Ascending aorta (tissue), 2 donors: ENCODE measurements at regions not wholly inside any gene's neighbourhood (a gene's known extent, or its start where the extent isn't known, plus 50 kb on each side); places are given as distances from the start of the nearest gene placed in this dataset.

Experiments used
- DNase-seq, 2 donors: peaks; one replicate each; pipeline ENCODE4 v3.0.0-alpha.2; 2019; ENCODE audit warnings: low spot score in 2 of 2
- H3K27ac ChIP-seq, 2 donors: fragments of 200-600 bp; sonication (generic); one replicate each; pipeline ENCODE4 v1.5.1; 2016 to 2017; ENCODE audit warnings: mild to moderate bottlenecking in 1 of 2
- H3K27me3 ChIP-seq: fragments of 200-600 bp; sonication (generic); one replicate; pipeline ENCODE4 v1.5.1; 2017
- H3K36me3 ChIP-seq, 2 donors: fragments of 200-600 bp; sonication (generic); one replicate each; pipeline ENCODE4 v1.5.1; 2016
- H3K4me1 ChIP-seq, 2 donors: fragments of 200-600 bp; sonication (generic); one replicate each; pipeline ENCODE4 v1.5.1; 2016 to 2017; ENCODE audit warnings: mild to moderate bottlenecking in 1 of 2
- H3K4me3 ChIP-seq, 2 donors: fragments of 200-600 bp; sonication (generic); one replicate each; pipeline ENCODE4 v1.5.1; 2016 to 2017; ENCODE audit warnings: mild to moderate bottlenecking in 1 of 2
- H3K9me3 ChIP-seq, 2 donors: fragments of 200-600 bp; sonication (generic); one replicate each; pipeline ENCODE4 v1.5.1; 2016
- CTCF ChIP-seq, 3 experiments: fragments of 200-600 bp in 2 of 3; fragments of 450-650 bp in 1 of 3; sonication (generic) in 2 of 3; IDR thresholded peaks; one replicate each; pipeline ENCODE4 v1.5.1; 2016 to 2019; ENCODE audit warnings: antibody characterized with exemption in 3 of 3, mild to moderate bottlenecking in 1 of 3, moderate library complexity in 1 of 3
- intact Hi-C: fragments of 100-400 bp; cut with DNase I; formaldehyde crosslinking; loops from one replicate; pipeline ENCODE4 v1.15.1; 2023

- Histone ChIP-seq H3K27ac (no peak overlapping the region), H3K27me3 (no peaks in the 10 kb centered on the region), H3K36me3 (no peaks in the 10 kb centered on the region), H3K4me1 (no peaks in the 10 kb centered on the region), H3K4me3 (no peak overlapping the region), H3K9me3 (no peaks in the 10 kb centered on the region)
- intact Hi-C loops = no loop called here
- no peak for DNase-seq
- TF ChIP-seq CTCF (IDR thresholded peaks at IDR 0.05) = no peak
Measured at GRCh38 chr10:44083719-44084400, 301.0 kb downstream of the CXCL12 start.

GRCh38 chr10:44071479-44071878, 313.4 kb downstream of the CXCL12 start:
- peaks cover 7 to 11% of the 10 kb centered on the region in 2 donors for H3K4me1 ChIP-seq
- peak overlapping the region in 1 of 2 donors; percentile 48 for H3K27ac ChIP-seq
- H3K4me3 ChIP-seq = no peak overlapping the region
- no peaks in the 10 kb centered on the region for H3K36me3 ChIP-seq
- intact Hi-C loops = loop anchor here (5.0 kb wide), 1 partner anchor 104 kb away; no protein-coding TSS in a partner anchor
- no peaks in the 10 kb centered on the region for H3K27me3 ChIP-seq
- no peak for TF ChIP-seq CTCF (IDR thresholded peaks at IDR 0.05)
- H3K9me3 ChIP-seq = no peaks in the 10 kb centered on the region
- DNase-seq = no peak

GRCh38 chr10:44070282-44070681, 314.6 kb downstream of the CXCL12 start:
- no peak for TF ChIP-seq CTCF (IDR thresholded peaks at IDR 0.05)
- Histone ChIP-seq H3K4me1 (peaks cover 10 to 14% of the 10 kb centered on the region in 2 donors), H3K27ac (peak overlapping the region in 1 of 2 donors; percentile 28), H3K27me3 (no peaks in the 10 kb centered on the region), H3K36me3 (no peaks in the 10 kb centered on the region), H3K4me3 (no peak overlapping the region), H3K9me3 (no peaks in the 10 kb centered on the region)
- peak; percentile 35 to 78 for DNase-seq
- intact Hi-C loops = loop anchor here (5.0 kb wide), 1 partner anchor 103 kb away; no protein-coding TSS in a partner anchor

- peak overlapping the region; percentile 28 to 36 for H3K27ac ChIP-seq
- intact Hi-C loops = loop anchor here (5.0 kb wide), 1 partner anchor 243 kb away; no protein-coding TSS in a partner anchor
- no peak overlapping the region for H3K4me3 ChIP-seq
- H3K27me3 ChIP-seq = no peaks in the 10 kb centered on the region
- no peak for DNase-seq
- no peaks in the 10 kb centered on the region for H3K9me3 ChIP-seq
- no peak for TF ChIP-seq CTCF (IDR thresholded peaks at IDR 0.05)
- peaks cover 10 to 21% of the 10 kb centered on the region in 2 donors for H3K4me1 ChIP-seq
- no peaks in the 10 kb centered on the region for H3K36me3 ChIP-seq
Measured at GRCh38 chr10:44069573-44069972, 315.3 kb downstream of the CXCL12 start.

GRCh38 chr10:44068716-44069482, 316.0 kb downstream of the CXCL12 start:
- peak overlapping the region; percentile 28 to 36 for H3K27ac ChIP-seq
- no peak overlapping the region for H3K4me3 ChIP-seq
- no peaks in the 10 kb centered on the region for H3K9me3 ChIP-seq
- no peaks in the 10 kb centered on the region for H3K36me3 ChIP-seq
- no peaks in the 10 kb centered on the region for H3K27me3 ChIP-seq
- peaks cover 10 to 28% of the 10 kb centered on the region in 2 donors for H3K4me1 ChIP-seq
- no peak for DNase-seq
- intact Hi-C loops = loop anchor here (5.0 kb wide), 1 partner anchor 243 kb away; no protein-coding TSS in a partner anchor
- no peak for TF ChIP-seq CTCF (IDR thresholded peaks at IDR 0.05)
